ENCODE measurements at regions not wholly inside any gene's neighbourhood (a gene's known extent, or its start where the extent isn't known, plus 50 kb on each side); places are given as distances from the start of the nearest gene placed in this dataset.

- DNase-seq (ENCODE audit: low read depth): no peak
These were observed 72.7 kb upstream of the AKAP13 start for GRCh38 chr15:85307687-85308045.

GRCh38 chr15:85311647-85312046 is 68.8 kb upstream of the AKAP13 start:
- no peak for DNase-seq (ENCODE audit: low read depth)

GRCh38 chr15:85312486-85312885 is 67.9 kb upstream of the AKAP13 start:
- DNase-seq (ENCODE audit: low read depth): peak; percentile 95

- DNase-seq (ENCODE audit: low read depth): peak; percentile 82
These were observed 67.5 kb upstream of the AKAP13 start for GRCh38 chr15:85312929-85313331.

- no peak for DNase-seq (ENCODE audit: low read depth)
These were observed 67.1 kb upstream of the AKAP13 start for GRCh38 chr15:85313339-85313738.

GRCh38 chr15:85314146-85314545 is 66.3 kb upstream of the AKAP13 start:
- DNase-seq (ENCODE audit: low read depth): no peak

GRCh38 chr15:85314633-85315032 is 65.8 kb upstream of the AKAP13 start:
- no peak for DNase-seq (ENCODE audit: low read depth)

GRCh38 chr15:85316244-85316934 is 64.0 kb upstream of the AKAP13 start:
- peak; percentile 42 for DNase-seq (ENCODE audit: low read depth)

- DNase-seq (ENCODE audit: low read depth): peak; percentile 80
These were observed 62.2 kb upstream of the AKAP13 start for GRCh38 chr15:85318048-85318731.

GRCh38 chr15:85318732-85319076 is 61.7 kb upstream of the AKAP13 start:
- DNase-seq (ENCODE audit: low read depth): no peak

- no peak for DNase-seq (ENCODE audit: low read depth)
These were observed 56.2 kb upstream of the AKAP13 start for GRCh38 chr15:85324202-85324601.

- no peak for DNase-seq (ENCODE audit: low read depth)
These were observed 54.6 kb upstream of the AKAP13 start for GRCh38 chr15:85325834-85326233.

- no peak for DNase-seq (ENCODE audit: low read depth)
These were observed 54.1 kb upstream of the AKAP13 start for GRCh38 chr15:85326291-85326690.

- DNase-seq (ENCODE audit: low read depth): no peak
These were observed 52.6 kb upstream of the AKAP13 start for GRCh38 chr15:85327820-85328219.

- DNase-seq (ENCODE audit: low read depth): peak; percentile 54
These were observed 50.6 kb upstream of the AKAP13 start for GRCh38 chr15:85329561-85330422.

All from renal cortical epithelial cell (primary cell).